Choroid plexus epithelial cell (primary cell): ENCODE measurements at regions not wholly inside any gene's neighbourhood (a gene's known extent, or its start where the extent isn't known, plus 50 kb on each side); places are given as distances from the start of the nearest gene placed in this dataset.

Experiments
- DNase-seq: peaks from one replicate; pipeline ENCODE4 v3.0.0-alpha.2; 2010; ENCODE audit warnings: low read depth
- H3K4me3 ChIP-seq: 2 replicates; pipeline ENCODE4 v1.5.1; 2011; ENCODE audit warnings: low read depth, mild to moderate bottlenecking, control low read depth, low read length, moderate library complexity
- TF ChIP-seq, protein P1 (sequence below): conservative IDR thresholded peaks from 2 replicates; pipeline ENCODE4 v1.5.1; 2011; ENCODE audit warnings: low read depth, mild to moderate bottlenecking, control low read depth, inconsistent platforms, low read length, moderate library complexity

DNA sequence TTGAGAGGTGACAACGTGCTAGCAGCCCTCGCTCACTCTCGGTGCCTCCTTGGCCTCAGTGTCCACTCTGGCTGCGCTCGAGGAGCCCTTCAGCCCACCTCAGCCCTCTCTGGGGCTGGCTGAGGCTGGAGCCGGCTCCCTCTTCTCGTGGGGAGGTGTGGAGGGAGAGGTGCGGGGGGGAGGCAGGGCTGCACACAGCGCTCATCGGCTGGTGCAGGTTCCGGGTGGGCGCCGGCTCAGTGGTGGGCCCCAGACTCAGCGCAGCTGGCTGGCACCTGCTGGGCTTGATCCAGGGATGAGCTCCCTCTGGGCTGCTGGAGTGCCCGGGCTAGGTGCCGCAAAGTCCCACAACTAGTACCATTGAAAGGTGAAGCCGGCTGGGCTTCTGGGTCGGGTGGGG, 957.8 kb upstream of the GJE1 start:
- DNase-seq: no peak
- H3K4me3 ChIP-seq: no peak overlapping the region
- TF ChIP-seq, protein P1, sequence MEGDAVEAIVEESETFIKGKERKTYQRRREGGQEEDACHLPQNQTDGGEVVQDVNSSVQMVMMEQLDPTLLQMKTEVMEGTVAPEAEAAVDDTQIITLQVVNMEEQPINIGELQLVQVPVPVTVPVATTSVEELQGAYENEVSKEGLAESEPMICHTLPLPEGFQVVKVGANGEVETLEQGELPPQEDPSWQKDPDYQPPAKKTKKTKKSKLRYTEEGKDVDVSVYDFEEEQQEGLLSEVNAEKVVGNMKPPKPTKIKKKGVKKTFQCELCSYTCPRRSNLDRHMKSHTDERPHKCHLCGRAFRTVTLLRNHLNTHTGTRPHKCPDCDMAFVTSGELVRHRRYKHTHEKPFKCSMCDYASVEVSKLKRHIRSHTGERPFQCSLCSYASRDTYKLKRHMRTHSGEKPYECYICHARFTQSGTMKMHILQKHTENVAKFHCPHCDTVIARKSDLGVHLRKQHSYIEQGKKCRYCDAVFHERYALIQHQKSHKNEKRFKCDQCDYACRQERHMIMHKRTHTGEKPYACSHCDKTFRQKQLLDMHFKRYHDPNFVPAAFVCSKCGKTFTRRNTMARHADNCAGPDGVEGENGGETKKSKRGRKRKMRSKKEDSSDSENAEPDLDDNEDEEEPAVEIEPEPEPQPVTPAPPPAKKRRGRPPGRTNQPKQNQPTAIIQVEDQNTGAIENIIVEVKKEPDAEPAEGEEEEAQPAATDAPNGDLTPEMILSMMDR: no peak

DNA sequence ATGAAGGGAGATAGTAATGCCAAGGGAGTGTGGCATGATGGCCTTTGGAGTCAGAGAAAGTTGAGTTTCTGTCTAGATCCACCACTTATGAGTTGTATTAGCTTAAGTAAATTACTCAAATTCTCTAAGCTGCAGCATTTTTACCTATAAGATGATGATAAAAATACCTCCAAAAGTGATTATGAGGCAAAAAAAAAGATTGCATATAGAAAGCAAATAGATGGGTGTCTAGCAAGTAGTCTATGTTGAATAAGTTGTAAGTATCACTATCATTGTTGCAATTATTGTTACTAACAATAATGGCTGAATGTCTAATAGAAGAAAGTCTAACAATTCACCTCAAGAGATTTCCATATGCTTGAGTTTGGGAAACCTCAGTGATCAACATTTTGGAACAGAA, 959.2 kb upstream of the GJE1 start:
- no peak overlapping the region for H3K4me3 ChIP-seq
- DNase-seq: no peak
- TF ChIP-seq, protein P1: no peak

DNA sequence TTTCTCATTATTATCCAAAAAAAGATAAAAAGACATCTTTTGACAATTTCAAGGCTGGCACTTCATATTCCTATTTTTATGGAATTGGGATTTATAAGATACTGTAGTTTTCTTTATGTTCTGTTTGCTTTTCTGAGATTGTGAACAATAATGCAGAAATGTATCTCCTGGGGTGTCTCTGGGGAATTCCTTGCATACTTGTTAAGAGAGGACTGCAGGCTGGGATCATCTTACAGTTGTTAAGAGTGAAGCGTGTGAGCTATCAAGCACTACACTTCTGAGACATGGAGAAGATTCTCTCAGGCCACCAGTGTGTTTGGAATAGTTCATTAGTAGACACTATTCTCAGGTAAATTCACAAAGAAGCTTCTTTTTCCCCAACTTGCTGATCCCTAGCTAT, 963.3 kb upstream of the GJE1 start:
- no peak overlapping the region for H3K4me3 ChIP-seq
- peak; percentile 97 for DNase-seq
- TF ChIP-seq, protein P1: no peak

DNA sequence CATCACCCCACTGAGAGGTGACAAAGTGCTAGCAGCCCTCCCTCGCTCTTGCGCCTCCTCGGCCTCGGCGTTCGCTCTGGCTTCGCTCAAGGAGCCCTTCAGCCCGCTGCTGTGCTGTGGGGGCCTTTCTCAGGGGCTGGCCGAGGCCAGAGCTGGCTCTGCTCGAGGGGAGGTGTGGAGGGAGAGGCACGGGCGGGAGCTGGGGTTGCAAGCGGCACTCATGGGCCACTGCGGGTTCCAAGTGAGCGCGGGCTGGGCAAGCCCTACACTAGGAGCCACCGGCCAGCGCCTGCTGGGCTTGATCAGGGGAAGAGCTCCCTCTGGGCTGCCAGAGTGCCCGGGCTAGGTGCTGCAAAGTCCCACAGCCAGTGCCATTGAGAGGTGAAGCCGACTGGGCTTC, 964.8 kb upstream of the GJE1 start:
- TF ChIP-seq, protein P1: no peak
- DNase-seq: no peak

DNA sequence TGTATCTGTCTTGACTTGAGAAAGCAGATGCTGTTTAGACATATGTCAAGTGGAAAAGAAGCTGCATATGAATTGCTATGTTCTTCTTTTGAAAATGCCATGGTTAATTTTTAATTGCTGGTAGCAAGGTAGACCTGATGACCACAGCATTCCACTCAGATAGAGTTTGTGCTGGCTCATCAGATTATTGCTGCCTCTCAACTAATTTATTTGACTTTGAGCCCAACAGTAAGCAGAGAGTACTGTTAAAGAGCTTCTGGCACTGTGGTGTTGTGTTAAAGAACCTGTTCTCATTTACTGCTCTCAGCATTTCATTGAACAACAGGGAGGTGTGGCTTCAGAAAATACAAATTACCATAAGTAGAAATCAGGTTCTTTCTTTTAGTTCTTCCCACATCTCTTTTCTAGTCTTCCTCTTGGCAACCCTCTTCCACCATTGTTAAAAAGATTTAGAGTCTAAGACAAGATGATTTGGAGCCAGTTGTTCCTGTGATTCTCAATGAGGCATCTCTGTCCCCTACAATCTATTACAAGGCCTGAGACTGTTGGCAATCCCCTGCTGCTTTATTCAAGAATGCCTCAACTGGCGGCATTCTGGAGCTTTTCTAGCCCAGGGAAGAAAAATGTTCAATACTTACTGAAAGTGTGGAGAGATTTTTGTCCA, 967.6 kb upstream of the GJE1 start:
- TF ChIP-seq, protein P1: no peak
- no peak overlapping the region for H3K4me3 ChIP-seq
- DNase-seq: no peak

More for the DNA sequence above, 964.8 kb upstream of the GJE1 start:
- H3K4me3 ChIP-seq: no peak overlapping the region

DNA sequence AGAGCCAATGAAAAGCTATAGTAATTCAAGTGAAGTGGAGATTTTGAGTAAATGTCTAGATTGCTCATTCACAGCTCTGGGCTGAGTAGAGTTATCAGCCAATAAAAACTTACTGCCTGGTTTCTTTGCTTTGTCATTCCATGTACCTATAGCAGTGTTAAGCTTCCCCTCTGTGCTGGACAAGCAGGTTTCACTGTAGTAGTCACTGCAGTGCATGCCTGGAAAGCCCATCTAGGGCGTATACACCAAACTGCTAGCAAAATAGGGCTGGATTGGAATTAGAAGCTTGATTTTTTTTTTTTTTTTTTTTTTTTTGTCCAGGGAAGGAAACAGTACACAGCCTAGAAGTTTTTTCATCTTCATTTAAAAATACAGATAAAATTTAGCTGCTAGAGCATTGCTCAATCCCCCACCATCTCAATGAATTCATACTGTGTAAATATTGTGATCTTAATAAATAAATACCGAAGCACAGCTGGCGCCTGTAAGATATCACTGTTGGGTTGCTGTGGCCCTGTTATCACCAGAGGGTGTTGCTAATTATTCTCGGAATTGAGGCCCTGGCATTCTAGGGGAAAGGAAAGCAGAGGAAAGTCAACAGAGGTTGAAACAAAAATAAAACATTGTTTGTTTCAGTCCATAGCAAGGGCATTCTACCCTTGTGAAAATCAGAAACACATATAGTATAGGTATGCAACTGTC, 968.5 kb upstream of the GJE1 start:
- peak; percentile 67 for DNase-seq
- TF ChIP-seq, protein P1: no peak
- H3K4me3 ChIP-seq: no peak overlapping the region

DNA sequence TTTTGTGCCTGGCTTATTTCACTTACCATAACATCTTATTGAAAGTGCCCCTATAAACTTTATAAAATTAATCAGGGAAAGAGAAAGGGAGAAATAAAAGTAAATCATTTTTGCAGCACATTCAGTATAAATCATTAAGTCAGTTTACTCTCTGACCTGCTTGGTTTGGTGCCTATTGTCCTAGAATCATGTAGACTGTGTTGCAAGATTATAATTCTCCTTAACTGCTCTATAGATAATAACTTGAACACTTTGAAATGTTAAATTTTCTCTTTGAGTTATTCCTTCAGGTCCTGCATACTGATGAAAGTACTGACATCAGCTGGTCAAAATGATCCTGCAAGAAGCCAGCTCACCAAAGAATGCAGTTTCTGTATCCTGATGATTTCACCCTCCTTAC, 969.6 kb upstream of the GJE1 start:
- TF ChIP-seq, protein P1: no peak
- H3K4me3 ChIP-seq: no peak overlapping the region
- no peak for DNase-seq
